ENCODE measurements at regions not wholly inside any gene's neighbourhood (a gene's known extent, or its start where the extent isn't known, plus 50 kb on each side); places are given as distances from the start of the nearest gene placed in this dataset.

- DNase-seq: no peak
- WGBS, 5 donors: 68 to 86% (median 81%) methylated on average over 12 of the region's 12 CpGs
- Histone ChIP-seq H3K4me1 (no peaks in the 10 kb centered on the region), H3K4me3 (no peak overlapping the region), H3K9me3 (no peaks in the 10 kb centered on the region), H3K36me3 (no peaks in the 10 kb centered on the region), H3K27me3 (replicated peaks in 1 of 7) (peaks cover 0 to 16% (median 0%) of the 10 kb centered on the region in 7 donors), H3K27ac (no peak overlapping the region)
- no peak for TF ChIP-seq POLR2A (IDR thresholded peaks at IDR 0.05)
- TF ChIP-seq, protein P1, sequence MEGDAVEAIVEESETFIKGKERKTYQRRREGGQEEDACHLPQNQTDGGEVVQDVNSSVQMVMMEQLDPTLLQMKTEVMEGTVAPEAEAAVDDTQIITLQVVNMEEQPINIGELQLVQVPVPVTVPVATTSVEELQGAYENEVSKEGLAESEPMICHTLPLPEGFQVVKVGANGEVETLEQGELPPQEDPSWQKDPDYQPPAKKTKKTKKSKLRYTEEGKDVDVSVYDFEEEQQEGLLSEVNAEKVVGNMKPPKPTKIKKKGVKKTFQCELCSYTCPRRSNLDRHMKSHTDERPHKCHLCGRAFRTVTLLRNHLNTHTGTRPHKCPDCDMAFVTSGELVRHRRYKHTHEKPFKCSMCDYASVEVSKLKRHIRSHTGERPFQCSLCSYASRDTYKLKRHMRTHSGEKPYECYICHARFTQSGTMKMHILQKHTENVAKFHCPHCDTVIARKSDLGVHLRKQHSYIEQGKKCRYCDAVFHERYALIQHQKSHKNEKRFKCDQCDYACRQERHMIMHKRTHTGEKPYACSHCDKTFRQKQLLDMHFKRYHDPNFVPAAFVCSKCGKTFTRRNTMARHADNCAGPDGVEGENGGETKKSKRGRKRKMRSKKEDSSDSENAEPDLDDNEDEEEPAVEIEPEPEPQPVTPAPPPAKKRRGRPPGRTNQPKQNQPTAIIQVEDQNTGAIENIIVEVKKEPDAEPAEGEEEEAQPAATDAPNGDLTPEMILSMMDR (IDR thresholded peaks at IDR 0.05 in 8 of 11, conservative IDR thresholded peaks at IDR 0.05 in 3 of 11): no peak
- no peak for TF ChIP-seq POLR2AphosphoS5 (IDR thresholded peaks at IDR 0.05)
- intact Hi-C loops (cut with DNase I; ENCODE audit: low total_unique reads): no loop called here
Observed at GRCh38 chr6:3526962-3527650, 70.3 kb upstream of the SLC22A23 start.

DNA sequence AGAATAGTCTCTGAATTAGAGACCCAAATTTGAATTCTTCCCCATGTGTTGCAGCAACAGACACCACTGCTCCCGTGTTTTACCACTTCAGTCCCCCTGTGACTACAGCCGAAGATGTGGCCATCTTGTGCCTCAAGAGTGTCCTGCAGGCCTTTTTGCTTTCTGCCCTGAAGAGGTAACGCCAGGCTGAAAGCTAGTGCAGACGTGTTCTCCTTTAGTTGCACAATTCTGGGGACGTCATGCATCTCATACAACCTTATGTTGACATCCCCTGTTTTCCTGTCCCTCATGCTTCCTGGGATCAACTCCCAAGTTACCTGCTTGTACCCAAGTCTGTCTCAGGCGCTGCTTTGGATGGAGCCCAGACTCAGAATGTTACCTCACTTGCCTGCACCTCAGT is 69.1 kb upstream of the SLC22A23 start:
- no peaks in the 10 kb centered on the region for H3K36me3 ChIP-seq
- no peak overlapping the region for H3K27ac ChIP-seq
- 79 to 93% (median 83%) methylated on average over 6 of the region's 6 CpGs for WGBS, 5 donors
- H3K27me3 ChIP-seq (replicated peaks in 1 of 7): peaks cover 0 to 23% (median 0%) of the 10 kb centered on the region in 7 donors
- no peaks in the 10 kb centered on the region for H3K9me3 ChIP-seq
- H3K4me1 ChIP-seq: no peaks in the 10 kb centered on the region
- H3K4me3 ChIP-seq: no peak overlapping the region
- no peak for DNase-seq
- TF ChIP-seq, protein P1 (IDR thresholded peaks at IDR 0.05 in 8 of 11, conservative IDR thresholded peaks at IDR 0.05 in 3 of 11): no peak
- TF ChIP-seq POLR2A (IDR thresholded peaks at IDR 0.05): no peak
- no peak for TF ChIP-seq POLR2AphosphoS5 (IDR thresholded peaks at IDR 0.05)
- intact Hi-C loops (cut with DNase I; ENCODE audit: low total_unique reads): no loop called here

- 80 to 89% (median 84%) methylated on average over 2 of the region's 2 CpGs for WGBS, 5 donors
Observed at GRCh38 chr6:3524456-3524855, 67.6 kb upstream of the SLC22A23 start.

GRCh38 chr6:3523966-3524365 is 67.1 kb upstream of the SLC22A23 start:
- Histone ChIP-seq H3K4me3 (no peak overlapping the region), H3K36me3 (no peaks in the 10 kb centered on the region), H3K27ac (no peak overlapping the region), H3K27me3 (replicated peaks in 1 of 7) (peaks cover 0 to 30% (median 0%) of the 10 kb centered on the region in 7 donors), H3K9me3 (no peaks in the 10 kb centered on the region), H3K4me1 (no peaks in the 10 kb centered on the region)
- WGBS, 5 donors: 84 to 90% (median 87%) methylated on average over 7 of the region's 7 CpGs
- TF ChIP-seq POLR2AphosphoS5 (IDR thresholded peaks at IDR 0.05): no peak
- TF ChIP-seq POLR2A (IDR thresholded peaks at IDR 0.05): no peak
- intact Hi-C loops (cut with DNase I; ENCODE audit: low total_unique reads): no loop called here
- no peak for DNase-seq

More at GRCh38 chr6:3524456-3524855, 67.6 kb upstream of the SLC22A23 start:
- TF ChIP-seq POLR2A (IDR thresholded peaks at IDR 0.05): no peak
- TF ChIP-seq, protein P1 (IDR thresholded peaks at IDR 0.05 in 8 of 11, conservative IDR thresholded peaks at IDR 0.05 in 3 of 11): no peak
- TF ChIP-seq POLR2AphosphoS5 (IDR thresholded peaks at IDR 0.05): no peak
- H3K9me3 ChIP-seq: no peaks in the 10 kb centered on the region
- no peak overlapping the region for H3K27ac ChIP-seq
- H3K4me3 ChIP-seq: no peak overlapping the region
- H3K4me1 ChIP-seq: no peaks in the 10 kb centered on the region
- intact Hi-C loops (cut with DNase I; ENCODE audit: low total_unique reads): no loop called here
- peaks cover 0 to 30% (median 0%) of the 10 kb centered on the region in 7 donors for H3K27me3 ChIP-seq (replicated peaks in 1 of 7)
- DNase-seq: no peak
- H3K36me3 ChIP-seq: no peaks in the 10 kb centered on the region

Measured in spleen (tissue), 11 donors.